HT-29 (cell line): ENCODE measurements at regions not wholly inside any gene's neighbourhood (a gene's known extent, or its start where the extent isn't known, plus 50 kb on each side); places are given as distances from the start of the nearest gene placed in this dataset.
"Not testable (repeated sequence)": the region's sequence is repeated elsewhere in the genome, so short reads cannot be mapped to it uniquely, and the experiment has no call there.

Source experiments
- DNase-seq: peaks from one replicate; pipeline ENCODE4 v3.0.0-alpha.2; 2015; ENCODE audit warnings: low spot score

- no peak for DNase-seq
These were observed 173.5 kb downstream of the ETAA1 start for GRCh38 chr2:67570611-67571010.

- DNase-seq = peak; percentile 85
These were observed 174.9 kb downstream of the ETAA1 start for GRCh38 chr2:67571785-67572718.

GRCh38 chr2:67572721-67573435, 175.7 kb downstream of the ETAA1 start:
- DNase-seq = no peak

- DNase-seq = no peak
These were observed 177.1 kb downstream of the ETAA1 start for GRCh38 chr2:67574230-67574629.

- no peak for DNase-seq
These were observed 179.1 kb downstream of the ETAA1 start for GRCh38 chr2:67576226-67576625.

GRCh38 chr2:67576991-67577390, 179.9 kb downstream of the ETAA1 start:
- no peak for DNase-seq

- DNase-seq = peak; percentile 39
These were observed 182.1 kb downstream of the ETAA1 start for GRCh38 chr2:67579216-67579615.

- no peak for DNase-seq
These were observed 182.7 kb downstream of the ETAA1 start for GRCh38 chr2:67579806-67580205.

GRCh38 chr2:67581751-67582150, 184.6 kb downstream of the ETAA1 start:
- no peak for DNase-seq

GRCh38 chr2:67583185-67583584, 186.1 kb downstream of the ETAA1 start:
- DNase-seq = no peak

GRCh38 chr2:67585400-67585799, 188.3 kb downstream of the ETAA1 start:
- no peak for DNase-seq

- not testable (repeated sequence) for DNase-seq
These were observed 192.0 kb downstream of the ETAA1 start for GRCh38 chr2:67589121-67589520.

GRCh38 chr2:67594522-67594921, 197.4 kb downstream of the ETAA1 start:
- not testable (repeated sequence) for DNase-seq

GRCh38 chr2:67596871-67597270, 199.7 kb downstream of the ETAA1 start:
- DNase-seq = no peak

- DNase-seq = no peak
These were observed 202.4 kb downstream of the ETAA1 start for GRCh38 chr2:67599561-67599960.

- peak; percentile 14 for DNase-seq
These were observed 203.2 kb downstream of the ETAA1 start for GRCh38 chr2:67600222-67600871.

- DNase-seq = peak; percentile 13
These were observed 203.8 kb downstream of the ETAA1 start for GRCh38 chr2:67600946-67601345.

GRCh38 chr2:67604360-67604759, 207.2 kb downstream of the ETAA1 start:
- DNase-seq = no peak

- DNase-seq = no peak
These were observed 215.5 kb downstream of the ETAA1 start for GRCh38 chr2:67612576-67613042.

GRCh38 chr2:67613227-67613626, 216.1 kb downstream of the ETAA1 start:
- no peak for DNase-seq

- DNase-seq = no peak
These were observed 217.3 kb downstream of the ETAA1 start for GRCh38 chr2:67614454-67614853.

- DNase-seq = no peak
These were observed 219.6 kb downstream of the ETAA1 start for GRCh38 chr2:67616749-67617148.
